WTC11 (cell line): ENCODE measurements at regions not wholly inside any gene's neighbourhood (a gene's known extent, or its start where the extent isn't known, plus 50 kb on each side); places are given as distances from the start of the nearest gene placed in this dataset.

Experiments used
- ATAC-seq: fragments of 200-7000 bp; cut with Tn5 transposase; 2 replicates; pipeline ENCODE4 v1.10.0; 2021; ENCODE audit warnings: mild to moderate bottlenecking, moderate library complexity
- CTCF ChIA-PET: fragments of 300-600 bp; sonication (Branson Sonifier 250); formaldehyde crosslinking; loops from one replicate; lab custom pipeline; 2021; ENCODE audit warnings: antibody characterized with exemption; lab: Charles Lee
- POLR2A ChIA-PET: fragments of 350-600 bp; sonication (Branson Sonifier 250); formaldehyde crosslinking; loops from one replicate; lab custom pipeline; 2021; ENCODE audit warnings: antibody characterized with exemption; lab: Charles Lee
- DNase-seq: peaks from one replicate; pipeline ENCODE4 v3.0.0; 2021; ENCODE audit warnings: low spot score
- H3K27ac Mint-ChIP-seq: 2 replicates; pipeline ENCODE4 v1.8.0; 2021; ENCODE audit warnings: mixed read lengths
- H3K27me3 Mint-ChIP-seq: 2 replicates; pipeline ENCODE4 v1.8.0; 2021; ENCODE audit warnings: low read depth, mild to moderate bottlenecking, moderate library complexity, mixed read lengths
- H3K36me3 Mint-ChIP-seq: 2 replicates; pipeline ENCODE4 v1.8.0; 2021; ENCODE audit warnings: mixed read lengths
- H3K4me1 Mint-ChIP-seq: 2 replicates; pipeline ENCODE4 v1.8.0; 2022; ENCODE audit warnings: mixed read lengths
- H3K4me3 Mint-ChIP-seq: 2 replicates; pipeline ENCODE4 v1.8.0; 2021; ENCODE audit warnings: mild to moderate bottlenecking, moderate library complexity, mixed read lengths
- H3K9me3 Mint-ChIP-seq: 2 replicates; pipeline ENCODE4 v1.8.0; 2021; ENCODE audit warnings: mixed read lengths
- CREM ChIP-seq: sonication (generic); formaldehyde crosslinking; IDR thresholded peaks from 2 replicates; pipeline ENCODE4 v1.8.1; 2022; ENCODE audit warnings: mild to moderate bottlenecking, missing genetic modification reagents, moderate library complexity
- E2F5 ChIP-seq: sonication (generic); formaldehyde crosslinking; IDR thresholded peaks from 2 replicates; pipeline ENCODE4 v1.8.1; 2022; ENCODE audit warnings: mild to moderate bottlenecking, moderate library complexity, missing genetic modification reagents
- ELF4 ChIP-seq: sonication (generic); formaldehyde crosslinking; IDR thresholded peaks from 2 replicates; pipeline ENCODE4 v1.8.1; 2022; ENCODE audit warnings: low read depth, mild to moderate bottlenecking, moderate library complexity, missing genetic modification reagents
- FOXK1 ChIP-seq: sonication (generic); formaldehyde crosslinking; IDR thresholded peaks from 2 replicates; pipeline ENCODE4 v1.8.0; 2022; ENCODE audit warnings: mild to moderate bottlenecking, moderate library complexity, missing genetic modification reagents
- HMGA2 ChIP-seq: fragments of 250-450 bp; sonication (Bioruptor Pico); IDR thresholded peaks from 2 replicates; pipeline ENCODE4 v1.4.0; 2021; ENCODE audit warnings: mild to moderate bottlenecking, moderate library complexity
- IRF2 ChIP-seq: sonication (generic); formaldehyde crosslinking; IDR thresholded peaks from 2 replicates; pipeline ENCODE4 v1.8.0; 2022; ENCODE audit warnings: low read depth, missing genetic modification reagents, borderline replicate concordance
- JUN ChIP-seq: sonication (generic); formaldehyde crosslinking; IDR thresholded peaks from 2 replicates; pipeline ENCODE4 v1.8.0; 2023; ENCODE audit warnings: mild to moderate bottlenecking, missing genetic modification reagents
- MAX ChIP-seq: sonication (generic); formaldehyde crosslinking; IDR thresholded peaks from 2 replicates; pipeline ENCODE4 v1.8.0; 2022; ENCODE audit warnings: mild to moderate bottlenecking, missing genetic modification reagents
- MYBL2 ChIP-seq: sonication (generic); formaldehyde crosslinking; IDR thresholded peaks from 2 replicates; pipeline ENCODE4 v1.8.1; 2023; ENCODE audit warnings: mild to moderate bottlenecking, moderate library complexity, missing genetic modification reagents
- NR1H2 ChIP-seq: sonication (generic); formaldehyde crosslinking; IDR thresholded peaks from 2 replicates; pipeline ENCODE4 v1.9.0; 2021; ENCODE audit warnings: mild to moderate bottlenecking, moderate library complexity, missing genetic modification reagents
- NR2C2 ChIP-seq: sonication (generic); formaldehyde crosslinking; IDR thresholded peaks from 2 replicates; pipeline ENCODE4 v1.8.0; 2022; ENCODE audit warnings: mild to moderate bottlenecking, missing genetic modification reagents
- PRDM15 ChIP-seq: sonication (generic); formaldehyde crosslinking; IDR thresholded peaks from 2 replicates; pipeline ENCODE4 v1.8.0; 2022; ENCODE audit warnings: missing genetic modification reagents
- RORB ChIP-seq: fragments of 250-450 bp; sonication (Bioruptor Pico); IDR thresholded peaks from 2 replicates; pipeline ENCODE4 v1.9.0; 2021; ENCODE audit warnings: mild to moderate bottlenecking
- TEAD4 ChIP-seq: sonication (generic); formaldehyde crosslinking; IDR thresholded peaks from 2 replicates; pipeline ENCODE4 v1.8.0; 2022; ENCODE audit warnings: mild to moderate bottlenecking, missing genetic modification reagents
- ZNF219 ChIP-seq: sonication (generic); formaldehyde crosslinking; IDR thresholded peaks from 2 replicates; pipeline ENCODE4 v1.8.0; 2023; ENCODE audit warnings: missing genetic modification reagents, mild to moderate bottlenecking, borderline replicate concordance
- ZNF532 ChIP-seq: fragments of 250-450 bp; sonication (Bioruptor Pico); IDR thresholded peaks from 2 replicates; pipeline ENCODE4 v1.9.0; 2021; ENCODE audit warnings: mild to moderate bottlenecking, borderline replicate concordance
- TF ChIP-seq, protein P1 (sequence below): sonication (generic); formaldehyde crosslinking; IDR thresholded peaks from 2 replicates; pipeline ENCODE4 v1.8.0; 2023; ENCODE audit warnings: mild to moderate bottlenecking, missing genetic modification reagents
- TF ChIP-seq, protein P2 (sequence below): fragments of 200-600 bp; IDR thresholded peaks from 2 replicates; pipeline ENCODE4 v1.8.0; 2022; ENCODE audit warnings: antibody characterized with exemption
- TF ChIP-seq, protein P3 (sequence below): sonication (generic); formaldehyde crosslinking; IDR thresholded peaks from 2 replicates; pipeline ENCODE4 v1.8.0; 2022; ENCODE audit warnings: mild to moderate bottlenecking, missing genetic modification reagents
- TF ChIP-seq, protein P4 (sequence below): fragments of 250-450 bp; sonication (Bioruptor Pico); IDR thresholded peaks from 2 replicates; pipeline ENCODE4 v1.9.0; 2021; ENCODE audit warnings: mild to moderate bottlenecking

DNA sequence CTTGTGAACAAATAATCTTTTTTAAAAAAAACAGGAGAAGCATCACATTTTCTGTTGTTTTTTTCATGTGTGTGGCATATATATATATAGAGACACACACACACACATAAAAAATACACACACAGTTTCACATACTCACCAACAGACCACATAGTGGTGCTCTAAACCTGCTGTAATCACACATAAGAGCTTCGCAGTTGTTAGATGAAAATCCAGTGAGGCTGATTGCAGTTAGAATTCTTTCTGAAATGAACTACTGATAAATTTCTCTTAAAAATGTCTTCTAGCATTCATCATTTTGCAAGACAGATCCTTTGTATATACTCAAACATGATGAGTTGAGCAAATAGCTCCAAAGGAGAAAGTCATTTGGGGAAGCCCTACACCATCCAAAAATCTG, 434.3 kb upstream of the STXBP6 start (continued):
- no peak for TF ChIP-seq ZNF532 (CRISPR knock-in tag)

- H3K27ac Mint-ChIP-seq, result no peak overlapping the region
- ChIA-PET POLR2A (no interaction called here), CTCF (no interaction called here)
- TF ChIP-seq JUN (no peak), IRF2 (CRISPR knock-in tag) (no peak), PRDM15 (CRISPR knock-in tag) (no peak), NR2C2 (CRISPR knock-in tag) (no peak), MAX (CRISPR knock-in tag) (no peak), CREM (no peak), FOXK1 (CRISPR knock-in tag) (no peak), MYBL2 (CRISPR knock-in tag) (no peak), HMGA2 (CRISPR knock-in tag) (no peak), ZNF219 (CRISPR knock-in tag) (no peak), TEAD4 (CRISPR knock-in tag) (no peak), E2F5 (no peak), RORB (CRISPR knock-in tag) (no peak), ELF4 (CRISPR knock-in tag) (no peak), NR1H2 (CRISPR knock-in tag) (no peak)
- TF ChIP-seq, protein P1, sequence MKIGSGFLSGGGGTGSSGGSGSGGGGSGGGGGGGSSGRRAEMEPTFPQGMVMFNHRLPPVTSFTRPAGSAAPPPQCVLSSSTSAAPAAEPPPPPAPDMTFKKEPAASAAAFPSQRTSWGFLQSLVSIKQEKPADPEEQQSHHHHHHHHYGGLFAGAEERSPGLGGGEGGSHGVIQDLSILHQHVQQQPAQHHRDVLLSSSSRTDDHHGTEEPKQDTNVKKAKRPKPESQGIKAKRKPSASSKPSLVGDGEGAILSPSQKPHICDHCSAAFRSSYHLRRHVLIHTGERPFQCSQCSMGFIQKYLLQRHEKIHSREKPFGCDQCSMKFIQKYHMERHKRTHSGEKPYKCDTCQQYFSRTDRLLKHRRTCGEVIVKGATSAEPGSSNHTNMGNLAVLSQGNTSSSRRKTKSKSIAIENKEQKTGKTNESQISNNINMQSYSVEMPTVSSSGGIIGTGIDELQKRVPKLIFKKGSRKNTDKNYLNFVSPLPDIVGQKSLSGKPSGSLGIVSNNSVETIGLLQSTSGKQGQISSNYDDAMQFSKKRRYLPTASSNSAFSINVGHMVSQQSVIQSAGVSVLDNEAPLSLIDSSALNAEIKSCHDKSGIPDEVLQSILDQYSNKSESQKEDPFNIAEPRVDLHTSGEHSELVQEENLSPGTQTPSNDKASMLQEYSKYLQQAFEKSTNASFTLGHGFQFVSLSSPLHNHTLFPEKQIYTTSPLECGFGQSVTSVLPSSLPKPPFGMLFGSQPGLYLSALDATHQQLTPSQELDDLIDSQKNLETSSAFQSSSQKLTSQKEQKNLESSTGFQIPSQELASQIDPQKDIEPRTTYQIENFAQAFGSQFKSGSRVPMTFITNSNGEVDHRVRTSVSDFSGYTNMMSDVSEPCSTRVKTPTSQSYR (CRISPR knock-in tag), result no peak
- TF ChIP-seq, protein P2, sequence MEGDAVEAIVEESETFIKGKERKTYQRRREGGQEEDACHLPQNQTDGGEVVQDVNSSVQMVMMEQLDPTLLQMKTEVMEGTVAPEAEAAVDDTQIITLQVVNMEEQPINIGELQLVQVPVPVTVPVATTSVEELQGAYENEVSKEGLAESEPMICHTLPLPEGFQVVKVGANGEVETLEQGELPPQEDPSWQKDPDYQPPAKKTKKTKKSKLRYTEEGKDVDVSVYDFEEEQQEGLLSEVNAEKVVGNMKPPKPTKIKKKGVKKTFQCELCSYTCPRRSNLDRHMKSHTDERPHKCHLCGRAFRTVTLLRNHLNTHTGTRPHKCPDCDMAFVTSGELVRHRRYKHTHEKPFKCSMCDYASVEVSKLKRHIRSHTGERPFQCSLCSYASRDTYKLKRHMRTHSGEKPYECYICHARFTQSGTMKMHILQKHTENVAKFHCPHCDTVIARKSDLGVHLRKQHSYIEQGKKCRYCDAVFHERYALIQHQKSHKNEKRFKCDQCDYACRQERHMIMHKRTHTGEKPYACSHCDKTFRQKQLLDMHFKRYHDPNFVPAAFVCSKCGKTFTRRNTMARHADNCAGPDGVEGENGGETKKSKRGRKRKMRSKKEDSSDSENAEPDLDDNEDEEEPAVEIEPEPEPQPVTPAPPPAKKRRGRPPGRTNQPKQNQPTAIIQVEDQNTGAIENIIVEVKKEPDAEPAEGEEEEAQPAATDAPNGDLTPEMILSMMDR, result no peak
- TF ChIP-seq, protein P3, sequence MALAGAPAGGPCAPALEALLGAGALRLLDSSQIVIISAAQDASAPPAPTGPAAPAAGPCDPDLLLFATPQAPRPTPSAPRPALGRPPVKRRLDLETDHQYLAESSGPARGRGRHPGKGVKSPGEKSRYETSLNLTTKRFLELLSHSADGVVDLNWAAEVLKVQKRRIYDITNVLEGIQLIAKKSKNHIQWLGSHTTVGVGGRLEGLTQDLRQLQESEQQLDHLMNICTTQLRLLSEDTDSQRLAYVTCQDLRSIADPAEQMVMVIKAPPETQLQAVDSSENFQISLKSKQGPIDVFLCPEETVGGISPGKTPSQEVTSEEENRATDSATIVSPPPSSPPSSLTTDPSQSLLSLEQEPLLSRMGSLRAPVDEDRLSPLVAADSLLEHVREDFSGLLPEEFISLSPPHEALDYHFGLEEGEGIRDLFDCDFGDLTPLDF (CRISPR knock-in tag), result no peak
- TF ChIP-seq, protein P4, sequence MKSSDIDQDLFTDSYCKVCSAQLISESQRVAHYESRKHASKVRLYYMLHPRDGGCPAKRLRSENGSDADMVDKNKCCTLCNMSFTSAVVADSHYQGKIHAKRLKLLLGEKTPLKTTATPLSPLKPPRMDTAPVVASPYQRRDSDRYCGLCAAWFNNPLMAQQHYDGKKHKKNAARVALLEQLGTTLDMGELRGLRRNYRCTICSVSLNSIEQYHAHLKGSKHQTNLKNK (CRISPR knock-in tag), result no peak
- DNase-seq, result no peak
- no peaks in the 10 kb centered on the region for H3K9me3 Mint-ChIP-seq
- peaks cover 3% of the 10 kb centered on the region for H3K4me1 Mint-ChIP-seq
- no peak for ATAC-seq
- no peaks in the 10 kb centered on the region; the same call in 1 of the 2 replicates for H3K27me3 Mint-ChIP-seq
- H3K36me3 Mint-ChIP-seq, result no peaks in the 10 kb centered on the region
- H3K4me3 Mint-ChIP-seq, result no peak overlapping the region
Observed at GRCh38 chr14:25477316-25478098, 427.6 kb upstream of the STXBP6 start.
